HG03060 (cell line): ENCODE measurements at regions not wholly inside any gene's neighbourhood (a gene's known extent, or its start where the extent isn't known, plus 50 kb on each side); places are given as distances from the start of the nearest gene placed in this dataset.
"Not testable (repeated sequence)": the region's sequence is repeated elsewhere in the genome, so short reads cannot be mapped to it uniquely, and the experiment has no call there.

Source experiments
- ATAC-seq: cut with Tn5 transposase; IDR thresholded peaks from one replicate; pipeline ENCODE4 v1.9.1; 2021; ENCODE audit warnings: low read depth, moderate number of reproducible peaks; ENCODE audit not compliant: unreplicated experiment

DNA sequence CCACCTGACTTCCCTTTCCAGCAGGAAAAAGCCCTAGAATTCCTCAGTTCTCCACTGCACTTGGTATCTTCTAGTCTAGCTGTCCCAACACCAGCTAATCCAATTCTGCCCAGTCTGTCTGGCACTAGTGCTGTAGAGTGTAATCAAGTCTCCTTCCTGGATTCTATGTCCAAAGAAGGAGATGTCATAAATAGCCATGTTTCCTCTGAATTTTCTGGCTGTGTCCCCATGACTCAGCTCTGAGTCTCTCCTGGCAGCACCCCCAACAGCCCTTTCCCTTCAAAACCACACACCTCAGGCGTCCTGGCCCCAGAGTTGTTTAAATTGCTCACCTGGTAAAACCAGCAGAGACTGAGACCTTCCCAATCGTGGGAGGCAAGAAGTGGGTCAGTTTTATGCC, 197.2 kb downstream of the GRXCR1 start:
- ATAC-seq: no peak

DNA sequence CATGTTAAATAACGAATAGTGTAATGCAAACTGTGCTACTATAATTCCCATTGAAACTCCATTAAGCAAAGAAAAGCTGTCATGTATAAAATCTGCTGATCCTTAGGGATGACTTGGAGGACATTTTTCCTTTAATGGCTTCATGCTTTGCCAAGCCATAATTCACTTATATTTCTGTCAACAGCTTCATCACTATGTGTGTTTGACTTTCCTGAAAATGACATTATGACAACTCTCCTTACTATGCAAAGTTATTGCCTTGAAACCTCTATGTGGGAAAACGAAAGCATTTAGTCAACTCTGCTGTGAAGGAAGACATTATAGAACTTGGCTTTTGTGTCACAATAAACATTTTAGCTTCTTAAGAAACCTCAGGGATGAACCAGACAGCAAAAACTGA, 210.5 kb downstream of the GRXCR1 start:
- ATAC-seq: no peak

GRCh38 chr4:43112139-43112538, 219.6 kb downstream of the GRXCR1 start:
- ATAC-seq: no peak

DNA sequence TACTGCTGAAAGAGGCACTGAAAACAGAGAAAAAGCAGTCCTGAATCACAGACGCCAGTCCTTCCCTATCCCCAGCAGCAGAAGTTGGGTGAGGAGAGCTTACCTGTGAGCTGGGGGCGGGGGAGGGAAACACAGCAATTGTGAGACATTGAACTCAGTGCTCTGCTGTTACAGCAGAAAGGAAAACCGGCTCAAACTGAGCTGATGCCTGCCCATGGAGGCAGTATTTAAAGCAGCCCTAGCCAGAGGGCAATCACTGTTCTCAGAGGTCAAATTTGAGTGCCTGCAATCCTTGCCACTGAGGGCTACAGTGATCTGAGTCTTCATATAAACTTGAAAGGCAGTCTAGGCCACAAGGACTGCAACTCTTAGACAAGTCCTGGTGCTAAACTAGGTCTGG, 220.7 kb downstream of the GRXCR1 start:
- no peak for ATAC-seq

GRCh38 chr4:43126595-43126994, 234.1 kb downstream of the GRXCR1 start:
- no peak for ATAC-seq

GRCh38 chr4:43130228-43131021, 237.9 kb downstream of the GRXCR1 start:
- no peak for ATAC-seq

DNA sequence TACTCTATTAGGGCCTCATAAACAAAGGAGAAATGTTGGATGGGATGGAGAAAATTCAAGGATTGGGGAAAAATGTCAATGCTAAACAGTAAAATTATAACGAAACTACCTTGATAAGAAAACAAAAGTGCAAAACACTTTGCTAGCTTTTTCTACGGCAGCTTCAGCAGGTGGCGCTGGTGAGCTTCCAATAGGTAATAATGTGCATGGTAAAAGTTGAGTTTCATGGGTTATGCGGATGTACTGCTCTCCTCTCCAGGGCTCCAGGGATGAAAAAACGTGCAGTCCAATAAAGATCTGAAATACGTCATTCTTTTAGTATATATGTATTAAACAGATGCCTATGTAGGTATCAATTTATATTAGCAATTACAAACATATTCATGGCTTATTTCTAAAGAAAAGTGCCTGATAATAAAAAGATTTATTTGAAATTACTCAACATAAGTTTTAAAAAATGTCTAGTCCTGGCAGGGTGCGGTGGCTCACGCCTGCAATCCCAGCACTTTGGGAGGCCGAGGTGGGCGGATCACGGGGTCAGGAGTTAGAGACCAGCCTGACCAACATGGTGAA, 239.6 kb downstream of the GRXCR1 start:
- ATAC-seq: no peak

GRCh38 chr4:43133566-43133965, 241.1 kb downstream of the GRXCR1 start:
- ATAC-seq: no peak

GRCh38 chr4:43136752-43137151, 244.2 kb downstream of the GRXCR1 start:
- no peak for ATAC-seq

DNA sequence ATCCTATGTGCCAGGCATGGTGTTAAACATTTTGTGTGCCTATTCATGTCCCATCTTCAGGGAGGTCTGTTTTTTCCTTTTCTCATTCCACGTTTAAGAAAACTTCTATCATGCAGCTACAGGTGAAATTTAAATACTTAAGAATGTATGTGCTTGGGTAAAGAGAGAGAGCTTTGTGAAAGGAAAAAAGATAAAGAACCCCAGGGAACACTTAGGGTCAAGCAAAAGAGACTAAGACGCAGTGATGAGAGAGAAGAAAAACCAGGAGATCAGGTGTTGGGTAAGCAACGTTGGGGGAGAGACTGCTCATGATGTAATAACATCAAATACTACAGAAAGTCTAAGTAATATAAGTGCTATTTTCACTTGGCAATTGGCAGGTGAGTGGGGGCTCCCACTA, 253.7 kb downstream of the GRXCR1 start:
- ATAC-seq: no peak

GRCh38 chr4:43148481-43148880, 256.0 kb downstream of the GRXCR1 start:
- no peak for ATAC-seq

DNA sequence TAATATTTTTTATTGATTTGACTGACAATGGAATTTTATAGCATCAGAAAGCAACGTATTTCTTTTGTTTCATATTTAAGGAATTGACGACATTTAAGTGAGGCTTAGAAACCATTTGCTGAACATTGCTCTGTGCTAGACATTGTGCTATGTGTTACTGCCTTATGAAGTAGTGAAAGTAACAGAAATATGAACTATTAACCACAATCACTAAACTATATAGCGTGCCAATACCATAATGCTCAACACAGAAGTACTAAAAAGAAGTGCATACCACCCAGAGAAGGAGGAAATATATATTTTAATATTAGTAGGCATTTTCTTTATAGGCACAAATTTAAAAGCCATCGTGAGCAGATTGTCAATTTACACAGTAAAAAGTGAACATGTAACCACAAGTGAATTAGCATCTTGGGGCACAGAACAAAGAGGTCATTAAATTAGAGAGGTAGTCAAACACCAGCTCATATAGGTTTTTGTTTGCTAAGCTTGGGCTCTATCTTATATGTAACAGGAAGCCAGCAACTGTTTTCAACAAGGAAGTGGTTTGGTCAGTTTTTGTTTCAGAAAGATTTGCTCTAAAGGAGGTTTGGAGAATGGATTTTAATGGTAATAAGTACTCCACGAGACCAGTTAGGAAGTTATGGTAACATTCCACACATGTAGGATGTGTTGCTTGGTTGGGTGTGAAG, 270.7 kb downstream of the GRXCR1 start:
- no peak for ATAC-seq

DNA sequence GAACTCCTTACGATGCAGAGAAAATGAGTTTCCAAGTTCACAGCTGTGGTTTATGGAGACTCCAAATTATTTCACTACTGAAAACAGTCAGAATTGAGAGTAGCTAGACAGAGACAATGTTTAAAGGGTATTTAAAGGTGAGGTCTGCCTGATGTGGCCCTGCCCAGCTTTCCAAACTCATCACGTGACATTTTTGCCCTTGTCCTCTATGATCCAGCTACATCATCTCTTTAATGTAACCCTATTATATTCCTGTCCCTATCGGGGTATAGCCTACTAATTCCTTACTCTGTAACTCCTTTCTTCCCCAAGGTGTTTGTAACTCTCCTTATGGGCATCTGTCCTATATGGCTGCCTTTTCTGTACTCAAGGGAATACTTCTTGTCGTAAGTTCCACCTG, 297.2 kb downstream of the GRXCR1 start:
- ATAC-seq: no peak

- ATAC-seq: not testable (repeated sequence)
These were observed 320.1 kb downstream of the GRXCR1 start for GRCh38 chr4:43212576-43212975.

GRCh38 chr4:43223820-43224219, 331.3 kb downstream of the GRXCR1 start:
- no peak for ATAC-seq

DNA sequence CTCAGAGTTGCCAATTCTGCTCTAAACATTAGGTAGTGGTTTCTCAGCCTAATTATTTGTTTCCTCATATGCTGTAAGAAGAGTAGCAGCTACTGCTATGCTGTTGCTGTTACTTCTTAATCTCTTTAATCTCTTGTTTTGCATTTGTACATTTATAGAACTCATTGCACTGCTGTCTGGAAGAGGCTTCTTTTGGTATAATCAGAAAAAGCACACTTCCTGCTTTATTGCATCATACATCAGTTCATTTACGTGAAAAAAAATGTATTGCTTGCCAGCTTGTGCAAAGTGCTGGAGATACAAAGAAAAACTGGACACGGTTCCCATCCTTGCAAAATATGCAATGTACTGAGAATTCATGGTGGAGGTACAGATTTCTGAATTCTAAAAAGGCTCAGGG, 332.0 kb downstream of the GRXCR1 start:
- ATAC-seq: no peak

- ATAC-seq: no peak
These were observed 340.8 kb downstream of the GRXCR1 start for GRCh38 chr4:43233321-43233720.

DNA sequence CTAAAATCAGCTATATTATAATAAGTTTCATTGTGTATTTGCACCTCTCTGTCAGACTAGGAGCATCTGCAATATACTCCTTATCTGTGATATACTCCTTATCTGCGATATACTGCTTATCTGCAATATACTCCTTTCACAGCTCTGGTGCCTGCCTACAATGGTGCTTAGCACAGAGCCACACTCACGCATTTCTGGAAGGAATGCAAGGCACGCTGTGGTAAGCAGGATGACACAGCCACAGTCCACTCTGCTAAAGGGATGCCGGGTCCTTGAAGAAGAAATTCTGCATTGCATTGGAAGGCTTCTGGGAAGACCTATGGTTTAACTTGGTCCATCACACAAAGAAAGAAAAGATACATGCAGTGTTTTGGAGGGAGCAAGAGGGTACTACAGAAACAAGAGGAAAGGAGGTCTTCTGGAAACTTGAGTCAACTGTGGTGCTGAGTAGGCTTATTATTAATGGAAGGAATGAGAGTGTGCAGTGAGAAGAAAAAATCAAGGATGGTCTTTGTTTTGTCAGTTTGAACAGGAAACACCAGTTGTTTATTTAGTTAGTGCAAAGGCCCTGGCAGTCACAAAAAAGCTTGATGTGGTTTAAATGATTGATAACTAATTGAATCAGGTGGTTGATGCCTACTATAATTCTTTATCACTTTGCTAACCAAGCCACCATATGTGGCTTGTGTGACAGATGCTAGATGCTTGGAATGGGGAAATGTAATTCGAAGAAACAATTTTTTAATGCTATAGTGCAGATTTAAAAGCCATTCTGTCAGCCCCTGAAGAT, 342.3 kb downstream of the GRXCR1 start:
- no peak for ATAC-seq

DNA sequence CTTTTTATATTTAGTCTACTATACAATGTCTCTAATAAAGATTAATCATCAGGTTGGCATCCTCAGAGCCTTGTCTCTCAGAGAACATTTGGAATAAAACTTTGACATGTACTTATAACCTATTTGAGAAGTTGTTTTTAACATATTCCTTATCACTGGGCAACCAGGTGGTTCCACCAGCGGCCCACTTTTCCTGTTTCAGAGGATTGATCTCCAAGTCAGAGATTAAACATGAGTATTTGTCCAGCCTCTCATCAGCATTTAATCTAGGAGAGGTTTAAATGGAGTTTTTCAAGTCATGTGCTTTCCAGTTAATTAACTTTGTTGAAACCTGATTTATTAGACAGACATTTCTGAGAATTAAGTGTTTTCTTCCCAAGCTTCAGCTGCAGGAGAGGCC, 345.5 kb downstream of the GRXCR1 start:
- no peak for ATAC-seq

- ATAC-seq: no peak
These were observed 346.1 kb downstream of the GRXCR1 start for GRCh38 chr4:43238585-43238984.

DNA sequence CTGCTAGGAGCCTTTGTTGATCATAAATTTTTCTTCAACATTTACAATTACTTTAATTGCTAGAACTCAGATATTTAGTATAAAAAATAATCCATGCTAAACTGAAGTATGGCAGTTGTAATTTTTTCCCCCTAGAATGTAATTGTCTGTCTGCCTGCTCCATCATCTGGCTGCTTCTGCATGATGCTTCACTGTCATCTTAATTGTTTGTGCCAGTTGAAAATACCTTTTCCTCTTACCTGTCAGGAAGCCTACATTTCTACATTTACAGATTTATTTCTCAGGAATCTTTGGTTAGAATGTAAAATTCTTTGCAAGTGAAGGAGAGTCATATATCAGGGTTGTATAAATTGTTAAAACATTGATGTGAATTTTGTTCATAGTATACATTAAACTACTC, 348.6 kb downstream of the GRXCR1 start:
- no peak for ATAC-seq
